Esophagus muscularis mucosa (tissue), 4 donors: ENCODE measurements at regions not wholly inside any gene's neighbourhood (a gene's known extent, or its start where the extent isn't known, plus 50 kb on each side); places are given as distances from the start of the nearest gene placed in this dataset.

Source experiments
- DNase-seq: peaks from one replicate; pipeline ENCODE4 v3.0.0-alpha.2; 2017; ENCODE audit errors: extremely low spot score
- H3K27ac ChIP-seq, 4 donors: fragments of 200-600 bp; sonication (generic); replicated peaks in 1 of 4; 1 replicate in 3 of 4; 2 replicates in 1 of 4; pipeline ENCODE4 v1.5.1; 2016 to 2019; ENCODE audit warnings: mild to moderate bottlenecking in 1 of 4
- H3K27me3 ChIP-seq, 4 donors: fragments of 200-600 bp; sonication (generic); one replicate each; pipeline versions ENCODE4 v1.5.1 to v1.6.0; 2016 to 2019
- H3K36me3 ChIP-seq, 4 donors: fragments of 200-600 bp; sonication (generic); one replicate each; pipeline ENCODE4 v1.5.1; 2016 to 2019
- H3K4me1 ChIP-seq, 4 donors: fragments of 200-600 bp; sonication (generic); one replicate each; pipeline ENCODE4 v1.5.1; 2016 to 2019
- H3K4me3 ChIP-seq, 4 donors: fragments of 200-600 bp; sonication (generic); 1 replicate in 2 of 4; 2 replicates in 2 of 4; pipeline ENCODE4 v1.5.1; 2016 to 2019; ENCODE audit warnings: mild to moderate bottlenecking in 4 of 4, moderate library complexity in 1 of 4
- H3K9me3 ChIP-seq, 4 donors: fragments of 200-600 bp; sonication (generic); 1 replicate in 3 of 4; 2 replicates in 1 of 4; pipeline ENCODE4 v1.5.1; 2016 to 2019
- CTCF ChIP-seq, 3 experiments: fragments of 200-600 bp in 2 of 3; fragments of 450-650 bp in 1 of 3; sonication (generic) in 2 of 3; IDR thresholded peaks; one replicate each; pipeline ENCODE4 v1.5.1; 2017 to 2019; ENCODE audit warnings: antibody characterized with exemption in 3 of 3, mild to moderate bottlenecking in 2 of 3, moderate library complexity in 1 of 3
- EP300 ChIP-seq: sonication (generic); formaldehyde crosslinking; IDR thresholded peaks from one replicate; pipeline ENCODE4 v1.6.1; 2017; ENCODE audit warnings: antibody characterized with exemption
- POLR2A ChIP-seq: fragments of 450-650 bp; IDR thresholded peaks from one replicate; pipeline ENCODE4 v1.6.1; 2017; ENCODE audit warnings: antibody characterized with exemption, moderate library complexity, mild to moderate bottlenecking, low read depth
- POLR2AphosphoS5 ChIP-seq, 2 donors: sonication (generic); formaldehyde crosslinking; IDR thresholded peaks; one replicate each; pipeline ENCODE4 v1.6.1; 2017; ENCODE audit warnings: antibody characterized with exemption in 2 of 2
- WGBS: methylation state at CpG from one replicate; pipeline ENCODE4 v1.1.5; 2018; 5-methylcytosine and 5-hydroxymethylcytosine counted together
- intact Hi-C: fragments of 100-400 bp; cut with DNase I; formaldehyde crosslinking; loops from one replicate; pipeline ENCODE4 v1.15.1; 2023

- Histone ChIP-seq H3K9me3 (no peaks in the 10 kb centered on the region), H3K27ac (no peak overlapping the region)
- intact Hi-C loops = no loop called here
Observed at GRCh38 chr6:148217051-148217450, 125.6 kb upstream of the SASH1 start.

GRCh38 chr6:148217921-148218320, 124.7 kb upstream of the SASH1 start:
- Histone ChIP-seq H3K36me3 (no peaks in the 10 kb centered on the region), H3K4me1 (peaks cover 0 to 17% (median 12%) of the 10 kb centered on the region in 4 donors), H3K27ac (no peak overlapping the region), H3K27me3 (no peaks in the 10 kb centered on the region), H3K9me3 (no peaks in the 10 kb centered on the region), H3K4me3 (no peak overlapping the region)
- TF ChIP-seq EP300 (no peak), CTCF (IDR thresholded peaks at IDR 0.05) (no peak), POLR2A (no peak), POLR2AphosphoS5 (IDR thresholded peaks at IDR 0.05) (no peak)
- intact Hi-C loops = no loop called here
- WGBS = 78% methylated on average over 3 of the region's 3 CpGs
- DNase-seq = no peak

More at GRCh38 chr6:148217051-148217450, 125.6 kb upstream of the SASH1 start:
- H3K27me3 ChIP-seq = no peaks in the 10 kb centered on the region
- no peaks in the 10 kb centered on the region for H3K36me3 ChIP-seq
- no peak for DNase-seq
- no peak overlapping the region for H3K4me3 ChIP-seq
- peaks cover 0 to 17% (median 11%) of the 10 kb centered on the region in 4 donors for H3K4me1 ChIP-seq
- 93% methylated on average over 4 of the region's 4 CpGs for WGBS
- no peak for TF ChIP-seq POLR2A
- TF ChIP-seq POLR2AphosphoS5 (IDR thresholded peaks at IDR 0.05) = no peak
- TF ChIP-seq EP300 = no peak
- no peak for TF ChIP-seq CTCF (IDR thresholded peaks at IDR 0.05)

- H3K9me3 ChIP-seq = no peaks in the 10 kb centered on the region
- H3K36me3 ChIP-seq = no peaks in the 10 kb centered on the region
- intact Hi-C loops = no loop called here
- peaks cover 0 to 17% (median 13%) of the 10 kb centered on the region in 4 donors for H3K4me1 ChIP-seq
- H3K4me3 ChIP-seq = no peak overlapping the region
- H3K27ac ChIP-seq = no peak overlapping the region
- DNase-seq = no peak
- no peak for TF ChIP-seq EP300
- TF ChIP-seq CTCF (IDR thresholded peaks at IDR 0.05) = no peak
- TF ChIP-seq POLR2AphosphoS5 (IDR thresholded peaks at IDR 0.05) = no peak
- TF ChIP-seq POLR2A = no peak
- WGBS = 74% methylated on average over 3 of the region's 3 CpGs
- H3K27me3 ChIP-seq = no peaks in the 10 kb centered on the region
Observed at GRCh38 chr6:148218542-148219258, 123.9 kb upstream of the SASH1 start.

GRCh38 chr6:148221196-148221979, 121.2 kb upstream of the SASH1 start:
- Histone ChIP-seq H3K36me3 (no peaks in the 10 kb centered on the region), H3K4me3 (no peak overlapping the region), H3K4me1 (peaks cover 0 to 17% (median 13%) of the 10 kb centered on the region in 4 donors), H3K27ac (no peak overlapping the region), H3K9me3 (no peaks in the 10 kb centered on the region), H3K27me3 (no peaks in the 10 kb centered on the region)
- no peak for DNase-seq
- 71% methylated on average over 6 of the region's 6 CpGs for WGBS
- intact Hi-C loops = no loop called here
- no peak for TF ChIP-seq EP300
- no peak for TF ChIP-seq CTCF (IDR thresholded peaks at IDR 0.05)
- TF ChIP-seq POLR2AphosphoS5 (IDR thresholded peaks at IDR 0.05) = no peak
- TF ChIP-seq POLR2A = no peak
